GM10266 (cell line): ENCODE measurements at regions not wholly inside any gene's neighbourhood (a gene's known extent, or its start where the extent isn't known, plus 50 kb on each side); places are given as distances from the start of the nearest gene placed in this dataset.

Source experiments
- DNase-seq: peaks from one replicate; pipeline ENCODE4 v3.0.0; 2012; ENCODE audit errors: extremely low spot score
- TF ChIP-seq, protein P1 (sequence below): IDR thresholded peaks from 2 replicates; pipeline ENCODE4 v1.5.1; 2012; ENCODE audit warnings: mild to moderate bottlenecking, low read depth; ENCODE audit not compliant: control insufficient read depth, insufficient read depth; ENCODE audit errors: missing control alignments

DNA sequence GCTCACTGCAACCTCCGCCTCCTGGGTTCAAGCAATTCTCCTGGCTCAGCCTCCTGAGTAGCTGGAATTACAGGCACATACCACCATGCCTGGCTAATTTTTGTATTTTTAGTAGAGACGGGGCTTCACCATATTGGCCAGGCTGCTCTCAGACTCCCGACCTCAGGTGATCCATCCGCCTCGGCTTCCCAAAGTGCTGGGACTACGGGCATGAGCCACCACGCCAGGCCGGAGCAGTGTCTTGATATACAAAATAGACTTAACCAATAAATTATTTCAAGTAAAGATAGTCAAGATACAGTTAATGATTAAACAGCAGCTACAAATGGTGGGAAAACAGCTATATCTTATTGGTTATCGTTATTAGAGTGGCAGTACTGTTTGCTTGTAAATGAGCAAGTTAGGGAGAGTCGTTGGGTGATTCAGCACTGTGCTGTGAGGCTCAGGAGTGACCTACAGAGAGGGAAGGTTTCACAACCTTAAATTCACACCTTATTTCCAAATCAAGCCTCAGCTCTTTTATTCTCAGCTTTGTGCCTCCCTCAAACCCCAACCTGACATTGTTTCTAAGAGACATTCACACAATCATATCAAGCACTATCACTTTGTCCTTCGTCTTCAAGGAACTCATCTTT lies 1128.4 kb upstream of the MAP3K7 start:
- DNase-seq: no peak
- TF ChIP-seq, protein P1, sequence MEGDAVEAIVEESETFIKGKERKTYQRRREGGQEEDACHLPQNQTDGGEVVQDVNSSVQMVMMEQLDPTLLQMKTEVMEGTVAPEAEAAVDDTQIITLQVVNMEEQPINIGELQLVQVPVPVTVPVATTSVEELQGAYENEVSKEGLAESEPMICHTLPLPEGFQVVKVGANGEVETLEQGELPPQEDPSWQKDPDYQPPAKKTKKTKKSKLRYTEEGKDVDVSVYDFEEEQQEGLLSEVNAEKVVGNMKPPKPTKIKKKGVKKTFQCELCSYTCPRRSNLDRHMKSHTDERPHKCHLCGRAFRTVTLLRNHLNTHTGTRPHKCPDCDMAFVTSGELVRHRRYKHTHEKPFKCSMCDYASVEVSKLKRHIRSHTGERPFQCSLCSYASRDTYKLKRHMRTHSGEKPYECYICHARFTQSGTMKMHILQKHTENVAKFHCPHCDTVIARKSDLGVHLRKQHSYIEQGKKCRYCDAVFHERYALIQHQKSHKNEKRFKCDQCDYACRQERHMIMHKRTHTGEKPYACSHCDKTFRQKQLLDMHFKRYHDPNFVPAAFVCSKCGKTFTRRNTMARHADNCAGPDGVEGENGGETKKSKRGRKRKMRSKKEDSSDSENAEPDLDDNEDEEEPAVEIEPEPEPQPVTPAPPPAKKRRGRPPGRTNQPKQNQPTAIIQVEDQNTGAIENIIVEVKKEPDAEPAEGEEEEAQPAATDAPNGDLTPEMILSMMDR: no peak

DNA sequence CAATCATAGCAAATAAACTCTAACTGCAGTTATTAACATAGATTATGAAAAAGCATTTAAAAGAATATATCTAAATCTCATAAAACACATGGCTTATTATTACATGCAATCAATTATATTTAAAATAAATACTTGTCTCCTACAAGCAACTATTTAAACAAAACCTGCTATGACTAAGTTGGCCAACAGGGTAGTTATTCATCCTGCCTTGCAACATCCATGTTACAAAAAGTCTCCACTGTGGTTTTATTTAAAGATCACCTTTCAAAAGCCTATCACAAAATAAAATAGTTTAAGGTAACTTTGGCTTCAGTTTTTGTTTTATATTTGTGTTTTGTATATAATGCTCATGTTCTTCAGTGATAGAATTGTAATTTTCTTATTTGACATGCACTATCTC lies 1127.0 kb upstream of the MAP3K7 start:
- no peak for DNase-seq
- TF ChIP-seq, protein P1: no peak

DNA sequence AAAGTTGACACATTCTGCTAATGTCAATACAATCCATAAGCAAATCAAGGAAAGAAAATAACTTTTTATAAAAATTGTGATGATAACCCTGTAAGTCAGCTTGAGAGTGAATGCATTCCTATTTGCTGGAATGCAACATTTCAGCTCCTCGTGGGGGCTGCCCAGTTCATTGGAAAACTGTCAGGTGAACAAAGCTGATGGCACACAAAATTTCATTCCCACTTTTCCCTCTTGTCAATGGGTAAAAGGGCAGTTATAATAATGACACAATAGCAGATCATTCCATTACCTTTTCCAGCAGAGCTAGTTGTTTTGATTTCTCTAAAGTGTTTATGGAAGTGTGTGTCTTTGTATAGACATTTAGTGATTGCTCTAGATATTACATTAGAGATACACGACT lies 1124.6 kb upstream of the MAP3K7 start:
- no peak for DNase-seq
- TF ChIP-seq, protein P1: no peak

DNA sequence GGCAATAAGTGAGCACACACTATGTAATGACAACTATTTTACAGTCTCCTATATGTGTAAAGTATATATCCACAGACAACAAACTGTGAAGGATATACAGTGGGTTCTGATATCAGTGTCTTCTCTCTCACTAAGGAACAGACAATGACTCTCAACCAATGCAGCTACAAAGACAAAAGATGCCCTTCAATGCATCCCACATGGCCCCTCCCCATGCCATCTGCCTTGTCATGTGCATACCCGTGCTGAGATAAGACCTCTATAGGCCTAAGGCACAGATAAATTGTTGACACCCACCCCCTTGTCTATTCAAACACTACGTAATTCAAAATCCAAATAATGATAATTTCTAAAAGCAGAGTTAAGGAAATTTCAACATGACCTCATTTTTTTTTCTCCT lies 1123.5 kb upstream of the MAP3K7 start:
- DNase-seq: no peak
- TF ChIP-seq, protein P1: no peak

DNA sequence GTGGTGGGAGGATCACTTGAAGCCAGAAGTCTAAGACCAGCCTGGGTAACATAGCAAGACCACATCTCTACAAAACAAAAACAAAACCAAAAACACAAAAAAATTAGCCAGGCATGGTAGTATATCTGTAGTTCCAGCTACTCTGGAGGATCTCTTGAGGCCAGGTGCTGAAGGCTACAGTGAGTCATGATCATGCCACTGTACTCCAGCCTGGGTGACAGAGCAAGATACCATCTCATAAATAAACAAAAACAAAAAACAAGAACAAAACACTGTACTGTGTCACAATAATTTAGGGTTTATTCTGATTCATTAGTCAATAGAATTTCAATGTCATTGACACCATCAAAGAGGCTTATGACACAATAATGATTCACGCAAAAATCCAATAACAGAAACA lies 1121.7 kb upstream of the MAP3K7 start:
- no peak for DNase-seq
- TF ChIP-seq, protein P1: no peak

DNA sequence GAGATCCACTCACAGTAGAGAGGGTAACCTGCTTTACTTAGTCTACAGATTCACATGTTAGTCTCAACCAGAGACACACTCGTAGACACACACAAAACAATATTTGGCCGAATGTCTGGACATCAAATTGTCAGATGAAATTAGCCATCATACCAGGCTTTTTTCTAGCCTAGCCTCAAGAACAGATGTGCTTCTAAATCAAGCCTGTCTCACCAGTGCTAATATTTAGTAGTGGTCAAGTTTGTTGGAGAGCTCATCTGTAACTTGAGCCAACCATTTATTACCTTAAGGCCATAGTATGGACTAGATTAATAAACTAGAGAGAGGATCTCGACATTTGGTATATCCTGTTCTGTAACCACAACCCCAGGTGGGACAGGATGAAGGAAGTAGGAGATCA lies 1118.8 kb upstream of the MAP3K7 start:
- no peak for DNase-seq
- TF ChIP-seq, protein P1: no peak

DNA sequence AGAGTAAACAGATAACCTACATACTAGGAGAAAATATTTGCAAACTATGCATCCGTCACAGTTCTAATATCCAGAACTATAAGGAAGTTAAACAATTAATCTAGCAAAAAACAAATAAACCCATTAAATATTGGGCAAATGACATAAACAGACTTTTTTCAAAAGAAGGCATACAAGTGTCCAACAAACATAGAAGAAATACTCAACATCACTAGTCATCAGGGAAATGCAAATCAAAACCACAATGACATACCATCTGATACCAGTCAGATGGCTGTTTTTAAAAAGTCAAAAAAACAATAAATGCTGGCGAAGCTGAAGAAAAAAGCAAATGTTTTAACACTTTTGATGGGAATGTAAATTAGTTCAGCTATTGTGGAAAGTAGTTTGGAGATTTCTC lies 1117.7 kb upstream of the MAP3K7 start:
- DNase-seq: no peak
- TF ChIP-seq, protein P1: no peak
